IgD-negative memory B cell (primary cell): ENCODE measurements at regions not wholly inside any gene's neighbourhood (a gene's known extent, or its start where the extent isn't known, plus 50 kb on each side); places are given as distances from the start of the nearest gene placed in this dataset.
"Not testable (repeated sequence)": the region's sequence is repeated elsewhere in the genome, so short reads cannot be mapped to it uniquely, and the experiment has no call there.

Source experiments
- H3K27ac Mint-ChIP-seq, 3 donors: one replicate each; pipeline ENCODE4 v1.8.0; 2020 to 2022; ENCODE audit warnings: mild to moderate bottlenecking in 3 of 3, mixed read lengths in 3 of 3, moderate library complexity in 1 of 3
- H3K27me3 Mint-ChIP-seq: one replicate; pipeline ENCODE4 v1.8.0; 2021; ENCODE audit warnings: mixed read lengths
- H3K36me3 Mint-ChIP-seq: one replicate; pipeline ENCODE4 v1.8.0; 2020; ENCODE audit warnings: mild to moderate bottlenecking, mixed read lengths
- H3K4me1 Mint-ChIP-seq, 3 donors: one replicate each; pipeline ENCODE4 v1.8.0; 2020 to 2022; ENCODE audit warnings: mixed read lengths in 3 of 3, mild to moderate bottlenecking in 1 of 3
- H3K4me3 Mint-ChIP-seq, 4 donors: one replicate each; pipeline ENCODE4 v1.8.0; 2020 to 2022; ENCODE audit warnings: mild to moderate bottlenecking in 4 of 4, mixed read lengths in 4 of 4, moderate library complexity in 3 of 4
- H3K9me3 Mint-ChIP-seq, 3 donors: one replicate each; pipeline ENCODE4 v1.8.0; 2020 to 2021; ENCODE audit warnings: mixed read lengths in 3 of 3, mild to moderate bottlenecking in 1 of 3

DNA sequence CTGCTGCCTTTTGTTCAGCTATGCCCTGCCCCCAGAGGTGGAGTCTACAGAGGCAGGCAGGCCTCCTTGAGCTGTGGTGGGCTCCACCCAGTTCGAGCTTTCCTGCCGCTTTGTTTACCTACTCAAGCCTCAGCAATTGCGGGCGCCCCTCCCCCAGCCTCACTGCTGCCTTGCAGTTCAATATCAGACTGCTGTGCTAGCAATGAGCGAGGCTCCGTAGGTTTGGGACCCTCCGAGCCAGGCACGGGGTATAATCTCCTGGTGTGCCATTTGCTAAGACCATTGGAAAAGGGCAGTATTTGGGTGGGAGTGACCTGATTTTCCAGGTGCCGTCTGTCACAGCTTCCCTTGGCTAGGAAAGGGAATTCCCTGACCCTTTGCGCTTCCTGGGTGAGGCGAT is 51.9 kb downstream of the DIPK2A start:
- not testable (repeated sequence) for H3K36me3 Mint-ChIP-seq, H3K27me3 Mint-ChIP-seq, H3K4me3 Mint-ChIP-seq, H3K27ac Mint-ChIP-seq, H3K4me1 Mint-ChIP-seq
- peaks cover 0 to 14% (median 6%) of the 10 kb centered on the region in 3 donors for H3K9me3 Mint-ChIP-seq

DNA sequence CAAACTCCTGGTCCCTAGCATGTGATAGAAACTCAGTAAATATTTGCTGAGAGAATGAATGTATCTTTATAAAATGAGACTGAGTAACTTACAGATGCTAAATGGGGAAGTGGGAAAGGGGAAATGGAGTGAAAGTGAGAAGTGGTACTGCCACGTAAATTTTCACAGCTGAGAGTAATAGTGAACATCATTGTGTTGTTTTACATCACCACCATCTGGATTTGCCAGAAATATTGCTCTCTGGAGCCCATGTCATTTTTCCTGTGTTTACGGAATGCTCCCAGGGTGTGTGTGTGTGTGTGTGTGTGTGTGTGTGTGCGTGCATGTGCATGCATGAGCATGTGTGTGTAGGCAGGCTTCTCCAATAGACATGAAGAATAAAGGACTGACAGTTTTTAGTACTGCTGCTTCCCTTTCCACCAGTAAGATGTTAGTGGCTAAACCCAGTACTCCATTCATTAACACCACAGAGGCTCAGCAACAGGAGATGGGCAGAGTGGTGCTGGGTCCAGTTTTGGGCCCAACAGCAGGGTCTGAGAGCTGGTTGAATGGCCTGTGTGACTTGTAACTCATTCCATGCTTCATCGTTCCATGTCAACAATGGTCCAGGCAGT is 57.3 kb downstream of the DIPK2A start:
- no peaks in the 10 kb centered on the region for H3K36me3 Mint-ChIP-seq
- H3K4me1 Mint-ChIP-seq = peaks cover 15 to 24% (median 24%) of the 10 kb centered on the region in 3 donors
- H3K4me3 Mint-ChIP-seq = peak overlapping the region in 2 of 4 donors; percentile 23 to 61
- H3K27me3 Mint-ChIP-seq = peaks cover 2% of the 10 kb centered on the region
- peaks cover 0 to 2% (median 0%) of the 10 kb centered on the region in 3 donors for H3K9me3 Mint-ChIP-seq
- peak overlapping the region; percentile 10 to 91 (median 75) for H3K27ac Mint-ChIP-seq

GRCh38 chr3:144029769-144030168 is 58.1 kb downstream of the DIPK2A start:
- peaks cover 2% of the 10 kb centered on the region for H3K27me3 Mint-ChIP-seq
- H3K9me3 Mint-ChIP-seq = no peaks in the 10 kb centered on the region
- H3K4me3 Mint-ChIP-seq = no peak overlapping the region
- H3K27ac Mint-ChIP-seq = peak overlapping the region in 2 of 3 donors; percentile 75 to 77
- H3K4me1 Mint-ChIP-seq = peaks cover 19 to 25% (median 24%) of the 10 kb centered on the region in 3 donors
- H3K36me3 Mint-ChIP-seq = no peaks in the 10 kb centered on the region

- Mint-ChIP-seq H3K36me3 (peaks cover 2% of the 10 kb centered on the region), H3K9me3 (no peaks in the 10 kb centered on the region), H3K27me3 (peaks cover 2% of the 10 kb centered on the region), H3K27ac (no peak overlapping the region), H3K4me3 (no peak overlapping the region), H3K4me1 (peaks cover 19 to 25% (median 24%) of the 10 kb centered on the region in 3 donors)
These were observed 60.3 kb downstream of the DIPK2A start for GRCh38 chr3:144031938-144032337.

DNA sequence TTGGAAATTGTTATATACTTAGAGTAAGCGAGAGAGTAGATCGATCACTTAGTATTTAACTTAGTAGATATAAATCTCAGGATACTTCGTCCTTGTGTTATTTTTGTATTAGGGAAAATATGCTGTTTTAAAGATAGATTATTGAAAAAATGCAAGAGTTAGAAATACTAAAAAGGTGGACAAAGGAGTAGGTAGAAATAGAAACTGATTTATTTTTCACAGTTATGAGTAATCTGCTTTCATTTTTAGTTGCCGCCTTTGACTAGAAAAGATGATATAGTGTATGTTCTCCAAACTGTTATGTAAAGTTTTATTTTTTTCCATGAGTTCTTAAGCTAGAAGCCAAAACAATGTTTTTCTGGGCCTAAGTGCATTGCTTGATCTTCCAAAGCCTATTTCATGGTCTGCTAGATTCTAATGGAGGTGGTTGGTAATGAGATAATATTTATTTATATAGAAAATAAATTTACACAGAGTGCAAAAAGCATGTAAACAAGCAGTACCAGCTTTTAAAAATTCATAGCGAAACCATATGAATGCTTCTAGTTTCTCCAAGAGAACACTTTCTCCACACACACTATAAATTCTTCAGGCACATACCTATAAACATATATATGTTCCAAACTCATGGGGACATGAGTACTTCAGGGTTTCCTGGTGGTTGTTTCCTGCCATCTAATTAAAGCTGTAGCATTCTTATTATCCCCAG is 61.1 kb downstream of the DIPK2A start:
- Mint-ChIP-seq H3K27ac (no peak overlapping the region), H3K4me3 (peak overlapping the region in 3 of 4 donors; percentile 57 to 74 (median 58)), H3K9me3 (no peaks in the 10 kb centered on the region), H3K27me3 (peaks cover 2% of the 10 kb centered on the region), H3K36me3 (peaks cover 2% of the 10 kb centered on the region), H3K4me1 (peaks cover 19 to 25% (median 24%) of the 10 kb centered on the region in 3 donors)

DNA sequence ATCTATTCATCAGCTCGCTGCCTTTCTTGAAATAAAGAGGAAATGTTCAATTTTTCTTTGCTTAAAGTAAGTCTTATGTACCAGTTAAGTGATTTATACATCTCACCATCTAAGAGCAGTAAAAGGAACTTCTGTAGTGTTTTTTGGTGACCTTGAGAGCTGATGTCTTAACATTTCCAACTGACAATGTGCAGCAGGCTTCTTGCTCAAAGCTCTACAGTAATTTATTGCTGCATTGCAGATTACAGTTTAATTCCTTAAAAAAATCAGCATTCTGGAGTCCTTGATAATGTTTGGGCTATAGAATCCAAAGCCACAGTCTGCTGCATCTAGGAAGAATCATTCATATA is 61.6 kb downstream of the DIPK2A start:
- no peaks in the 10 kb centered on the region for H3K9me3 Mint-ChIP-seq
- H3K4me1 Mint-ChIP-seq = peaks cover 19 to 25% (median 24%) of the 10 kb centered on the region in 3 donors
- peak overlapping the region in 1 of 4 donors; percentile 39 for H3K4me3 Mint-ChIP-seq
- peaks cover 2% of the 10 kb centered on the region for H3K27me3 Mint-ChIP-seq
- no peak overlapping the region for H3K27ac Mint-ChIP-seq
- H3K36me3 Mint-ChIP-seq = peaks cover 2% of the 10 kb centered on the region

GRCh38 chr3:144033863-144034262 is 62.2 kb downstream of the DIPK2A start:
- Mint-ChIP-seq H3K4me3 (peak overlapping the region in 1 of 4 donors; percentile 4), H3K27ac (no peak overlapping the region), H3K27me3 (peaks cover 1% of the 10 kb centered on the region)

DNA sequence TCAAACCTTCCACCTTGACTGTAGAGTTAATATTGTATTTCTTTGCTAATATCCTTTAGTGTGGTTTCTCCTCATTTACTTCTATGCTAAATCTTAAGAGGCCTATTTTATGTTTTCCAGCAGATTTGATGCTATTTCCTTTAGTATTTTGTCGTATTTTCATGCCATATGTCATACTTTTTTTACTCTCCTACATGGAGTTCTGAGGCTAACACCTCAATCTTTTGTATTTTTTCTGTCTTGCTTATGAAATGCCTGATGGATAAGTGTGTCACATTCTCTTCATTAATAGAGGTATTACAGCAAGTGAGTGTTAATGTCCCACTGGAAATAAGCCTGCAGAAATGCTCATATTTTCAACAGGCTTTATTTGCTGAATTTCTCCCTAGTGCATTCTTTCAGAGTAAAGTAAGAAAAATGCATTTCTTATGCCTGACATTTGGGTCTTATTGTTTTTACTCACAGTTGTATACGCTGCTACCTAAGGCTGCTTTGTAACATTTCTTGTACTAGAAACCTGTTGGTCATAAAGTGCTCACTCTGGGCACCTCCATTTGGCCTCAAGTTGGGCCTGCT is 63.2 kb downstream of the DIPK2A start:
- Mint-ChIP-seq H3K27me3 (no peaks in the 10 kb centered on the region), H3K4me3 (no peak overlapping the region), H3K4me1 (peaks cover 6 to 15% (median 11%) of the 10 kb centered on the region in 3 donors), H3K36me3 (peaks cover 2% of the 10 kb centered on the region), H3K9me3 (no peaks in the 10 kb centered on the region), H3K27ac (no peak overlapping the region)

More at GRCh38 chr3:144033863-144034262, 62.2 kb downstream of the DIPK2A start:
- Mint-ChIP-seq H3K36me3 (peaks cover 2% of the 10 kb centered on the region), H3K9me3 (no peaks in the 10 kb centered on the region), H3K4me1 (peaks cover 13 to 19% (median 18%) of the 10 kb centered on the region in 3 donors)

- no peak overlapping the region for H3K4me3 Mint-ChIP-seq
- peaks cover 2% of the 10 kb centered on the region for H3K36me3 Mint-ChIP-seq
- H3K27ac Mint-ChIP-seq = no peak overlapping the region
- H3K9me3 Mint-ChIP-seq = no peaks in the 10 kb centered on the region
- H3K27me3 Mint-ChIP-seq = peaks cover 4% of the 10 kb centered on the region
- peaks cover 6 to 11% (median 9%) of the 10 kb centered on the region in 3 donors for H3K4me1 Mint-ChIP-seq
These were observed 64.9 kb downstream of the DIPK2A start for GRCh38 chr3:144036498-144036897.

GRCh38 chr3:144039661-144040060 is 68.0 kb downstream of the DIPK2A start:
- H3K27me3 Mint-ChIP-seq = peaks cover 4% of the 10 kb centered on the region
- no peak overlapping the region for H3K4me3 Mint-ChIP-seq

DNA sequence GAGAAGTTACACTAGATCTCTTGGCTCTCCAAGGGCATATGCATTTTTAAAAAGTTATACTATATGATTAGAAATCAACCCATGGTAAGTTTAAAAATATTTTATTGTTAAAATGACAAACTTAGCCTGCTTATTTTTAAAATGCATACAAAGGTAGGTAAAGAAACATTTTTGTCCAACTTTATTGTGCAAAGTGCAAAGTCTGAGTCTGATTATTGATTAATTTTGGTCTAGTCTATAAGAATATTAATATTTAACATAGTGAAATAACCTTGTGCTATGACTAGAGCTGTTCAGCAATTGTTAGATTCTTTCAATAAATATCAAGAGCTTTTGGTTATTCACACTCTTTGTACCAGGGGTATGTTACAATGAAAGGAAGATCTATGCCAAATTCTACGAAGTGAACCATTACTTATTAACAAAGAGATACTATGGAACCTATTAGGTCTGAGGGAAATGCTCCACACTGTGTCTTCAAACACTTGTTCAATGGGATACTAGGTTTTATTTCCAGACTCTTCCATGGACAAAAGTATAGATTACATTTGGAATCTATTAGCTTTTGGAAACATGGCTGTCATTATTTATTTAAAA is 70.4 kb downstream of the DIPK2A start:
- H3K9me3 Mint-ChIP-seq = no peaks in the 10 kb centered on the region
- H3K4me1 Mint-ChIP-seq = no peaks in the 10 kb centered on the region
- H3K36me3 Mint-ChIP-seq = no peaks in the 10 kb centered on the region
- H3K27ac Mint-ChIP-seq = no peak overlapping the region
- peaks cover 4% of the 10 kb centered on the region for H3K27me3 Mint-ChIP-seq
- no peak overlapping the region for H3K4me3 Mint-ChIP-seq

More at GRCh38 chr3:144039661-144040060, 68.0 kb downstream of the DIPK2A start:
- Mint-ChIP-seq H3K4me1 (no peaks in the 10 kb centered on the region), H3K36me3 (peaks cover 2% of the 10 kb centered on the region), H3K9me3 (no peaks in the 10 kb centered on the region), H3K27ac (no peak overlapping the region)

DNA sequence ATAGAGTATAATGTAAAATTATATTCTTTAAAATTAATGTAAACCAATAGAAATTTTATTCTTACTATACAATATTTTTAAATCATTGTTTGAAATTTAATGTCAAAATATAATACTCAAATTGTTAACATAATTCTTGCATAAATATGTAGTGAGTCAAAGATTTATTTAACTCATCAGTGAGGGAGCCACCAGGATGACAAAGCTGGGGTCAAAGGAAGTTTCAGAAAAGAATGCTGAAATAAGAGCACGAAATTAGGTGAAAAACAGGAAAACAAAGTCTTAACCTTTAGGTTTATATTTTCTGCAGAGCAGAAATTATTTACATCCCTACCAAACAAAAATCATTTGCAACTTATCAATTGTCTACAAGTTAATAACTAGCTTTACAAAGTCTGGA is 74.1 kb downstream of the DIPK2A start:
- Mint-ChIP-seq H3K27me3 (peaks cover 3% of the 10 kb centered on the region), H3K4me3 (no peak overlapping the region), H3K4me1 (no peaks in the 10 kb centered on the region)

GRCh38 chr3:144049374-144049773 is 77.8 kb downstream of the DIPK2A start:
- H3K36me3 Mint-ChIP-seq = peaks cover 2% of the 10 kb centered on the region
- H3K27ac Mint-ChIP-seq = no peak overlapping the region
- H3K27me3 Mint-ChIP-seq = no peaks in the 10 kb centered on the region
- no peaks in the 10 kb centered on the region for H3K4me1 Mint-ChIP-seq
- no peaks in the 10 kb centered on the region for H3K9me3 Mint-ChIP-seq
- H3K4me3 Mint-ChIP-seq = no peak overlapping the region

More for the DNA sequence above, 74.1 kb downstream of the DIPK2A start:
- no peaks in the 10 kb centered on the region for H3K36me3 Mint-ChIP-seq
- no peak overlapping the region for H3K27ac Mint-ChIP-seq
- no peaks in the 10 kb centered on the region for H3K9me3 Mint-ChIP-seq

DNA sequence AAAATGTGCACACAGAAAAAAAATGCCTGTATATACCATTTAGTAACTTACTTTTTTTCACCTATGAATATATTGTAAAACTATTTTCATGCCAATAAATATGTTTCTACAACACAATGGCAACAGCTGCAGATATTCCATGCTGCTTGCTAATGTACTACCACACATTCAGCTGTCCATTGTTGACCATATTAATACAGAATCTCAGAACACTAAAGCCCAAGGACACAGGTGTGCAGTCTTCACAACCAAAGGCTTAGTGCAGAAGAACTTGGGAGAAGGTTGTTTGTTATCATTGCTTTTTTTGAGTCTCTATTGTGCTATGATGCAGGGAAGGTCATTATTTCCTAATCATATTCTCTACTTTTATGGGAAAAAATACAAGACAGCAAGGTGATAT is 79.6 kb downstream of the DIPK2A start:
- Mint-ChIP-seq H3K36me3 (peaks cover 2% of the 10 kb centered on the region), H3K4me1 (no peaks in the 10 kb centered on the region), H3K4me3 (no peak overlapping the region), H3K27ac (no peak overlapping the region), H3K9me3 (no peaks in the 10 kb centered on the region), H3K27me3 (no peaks in the 10 kb centered on the region)

DNA sequence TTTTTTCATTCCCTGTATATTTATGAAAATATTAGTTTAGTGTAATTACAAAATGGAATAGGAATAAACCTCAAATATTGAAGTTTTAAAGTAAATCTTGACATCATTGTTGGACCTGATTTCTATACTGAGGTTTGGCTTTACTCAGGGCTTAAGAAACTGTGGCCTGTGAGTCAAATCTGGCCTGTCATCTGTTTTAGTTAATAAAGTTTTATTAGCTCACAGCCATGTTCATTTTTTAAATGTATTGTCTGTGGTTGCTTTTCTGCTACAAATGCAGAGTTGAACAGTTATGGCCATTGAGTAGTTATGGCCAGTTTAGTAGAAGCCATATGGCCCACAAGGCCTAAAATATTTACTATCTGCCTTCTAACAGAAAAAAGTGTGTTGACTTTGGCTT is 80.7 kb downstream of the DIPK2A start:
- H3K27me3 Mint-ChIP-seq = no peaks in the 10 kb centered on the region
- H3K36me3 Mint-ChIP-seq = peaks cover 2% of the 10 kb centered on the region
- no peaks in the 10 kb centered on the region for H3K4me1 Mint-ChIP-seq
- no peak overlapping the region for H3K27ac Mint-ChIP-seq
- no peaks in the 10 kb centered on the region for H3K9me3 Mint-ChIP-seq
- H3K4me3 Mint-ChIP-seq = no peak overlapping the region
